NCI-H146 treated with DMSO at 0.1 percent for 48 hours (cell line): ENCODE measurements at regions not wholly inside any gene's neighbourhood (a gene's known extent, or its start where the extent isn't known, plus 50 kb on each side); places are given as distances from the start of the nearest gene placed in this dataset.

Experiments
- DNase-seq: peaks from one replicate; lab custom pipeline; 2025; ENCODE audit not compliant: unreplicated experiment; lab: John Stamatoyannopoulos, UW

DNA sequence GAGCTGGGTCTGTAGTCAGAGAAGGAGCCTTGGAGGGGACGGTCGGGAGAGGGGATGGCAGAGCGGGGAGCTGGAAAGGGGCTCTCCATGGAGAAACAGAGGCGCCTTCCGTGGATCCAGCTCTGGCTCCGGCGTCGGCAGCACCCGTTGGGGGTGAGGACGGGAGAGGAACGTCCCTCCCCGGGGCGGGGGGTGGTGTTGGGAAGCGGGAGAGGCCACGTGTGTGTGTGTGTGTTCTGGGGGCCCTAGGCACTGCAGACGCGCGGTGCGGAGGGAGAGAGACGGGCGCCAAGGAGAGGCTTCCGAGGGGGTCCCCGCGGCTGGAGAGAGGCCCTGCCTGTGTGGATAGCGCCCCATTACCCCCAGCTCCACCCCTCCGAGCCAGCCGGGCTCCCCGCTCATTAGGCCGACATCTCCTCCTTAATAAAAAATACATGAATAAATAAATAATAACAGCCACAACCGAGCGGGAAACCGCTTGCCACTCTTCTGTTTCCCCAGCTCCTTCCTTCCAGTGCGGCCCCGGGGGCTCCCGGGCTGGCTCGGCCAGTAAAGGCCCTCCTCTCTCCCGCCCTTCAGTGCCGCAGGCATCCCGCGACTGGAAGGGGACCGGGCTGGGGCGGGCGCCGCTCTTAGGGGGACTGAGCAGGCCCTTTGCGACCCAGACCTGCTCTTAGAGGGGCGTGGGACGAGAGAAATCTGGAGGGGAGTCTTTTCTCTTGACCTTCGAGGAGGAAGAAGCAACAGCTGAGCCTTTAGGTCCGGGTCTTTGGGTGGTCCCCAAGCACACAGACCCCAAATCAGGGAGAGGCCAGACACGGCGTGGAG is 71.3 kb upstream of the ARAP3 start:
- DNase-seq: no peak

- DNase-seq: peak; percentile 43
These were observed 65.4 kb upstream of the ARAP3 start for GRCh38 chr5:141747152-141748141.

DNA sequence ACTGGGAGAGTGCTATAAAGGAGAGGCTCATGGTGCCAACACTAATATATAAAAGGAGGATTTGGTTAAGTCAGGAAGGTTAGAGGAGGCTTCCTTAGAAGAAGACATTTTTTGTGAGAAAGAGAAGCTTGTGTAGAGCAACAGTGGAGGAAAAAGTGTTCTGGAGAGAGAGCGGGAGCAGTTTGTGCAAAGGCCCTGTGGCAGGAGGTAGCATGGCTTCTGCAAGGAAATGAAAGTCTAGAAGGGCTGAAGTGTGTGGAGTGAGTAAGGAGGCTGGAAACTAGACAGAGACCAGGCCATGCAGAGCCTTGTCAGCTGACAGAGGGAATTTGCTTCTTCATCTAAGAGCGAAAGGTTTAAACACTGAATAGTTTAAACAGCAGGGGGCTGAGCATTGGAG is 64.4 kb upstream of the ARAP3 start:
- DNase-seq: no peak

GRCh38 chr5:141745390-141745789 is 63.4 kb upstream of the ARAP3 start:
- DNase-seq: no peak

GRCh38 chr5:141743866-141744272 is 61.8 kb upstream of the ARAP3 start:
- peak; percentile 43 for DNase-seq

- peak; percentile 43 for DNase-seq
These were observed 61.1 kb upstream of the ARAP3 start for GRCh38 chr5:141742866-141743851.

GRCh38 chr5:141742144-141742543 is 60.1 kb upstream of the ARAP3 start:
- DNase-seq: no peak

DNA sequence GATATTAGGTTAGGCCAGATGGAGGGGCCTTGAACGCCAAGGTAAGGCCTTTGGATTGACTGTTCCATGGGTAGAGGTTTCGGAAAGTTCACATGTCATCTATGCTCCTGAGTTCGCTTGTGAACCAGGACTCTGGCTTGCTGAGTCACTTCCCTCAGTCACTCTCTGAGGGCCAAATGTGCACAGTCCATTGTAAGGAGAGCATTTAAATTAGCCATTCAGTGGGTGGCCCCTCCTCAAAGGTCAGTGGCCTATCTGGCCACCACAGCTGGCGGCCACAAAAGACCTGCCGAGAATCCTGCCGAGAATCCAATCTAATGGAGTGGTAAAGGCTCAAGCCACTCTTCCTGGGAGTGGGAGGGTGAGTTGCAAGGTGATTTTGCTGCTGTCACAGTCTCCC is 58.9 kb upstream of the ARAP3 start:
- DNase-seq: no peak

DNA sequence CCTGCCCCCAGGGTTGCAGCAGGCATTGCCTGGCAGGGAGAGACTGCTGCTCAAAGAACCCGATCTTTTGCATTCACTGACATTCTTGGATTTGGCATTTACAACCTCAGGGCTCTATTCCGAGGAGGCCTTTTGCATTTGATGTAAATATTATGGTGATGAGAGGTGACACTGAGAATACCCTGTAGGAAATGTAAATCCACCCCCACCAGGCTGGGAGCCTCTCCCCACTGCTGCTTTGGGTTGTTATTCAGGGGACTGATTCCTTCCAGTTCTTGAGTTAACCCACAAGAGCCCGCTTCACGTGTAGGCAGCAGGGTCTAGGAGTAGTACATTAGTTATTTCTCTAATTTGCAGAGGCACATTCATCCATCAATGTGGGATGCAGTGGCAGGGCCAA is 55.5 kb upstream of the ARAP3 start:
- DNase-seq: no peak

- DNase-seq: no peak
These were observed 53.8 kb upstream of the ARAP3 start for GRCh38 chr5:141735823-141736222.

GRCh38 chr5:141734501-141735229 is 52.6 kb upstream of the ARAP3 start:
- DNase-seq: no peak

DNA sequence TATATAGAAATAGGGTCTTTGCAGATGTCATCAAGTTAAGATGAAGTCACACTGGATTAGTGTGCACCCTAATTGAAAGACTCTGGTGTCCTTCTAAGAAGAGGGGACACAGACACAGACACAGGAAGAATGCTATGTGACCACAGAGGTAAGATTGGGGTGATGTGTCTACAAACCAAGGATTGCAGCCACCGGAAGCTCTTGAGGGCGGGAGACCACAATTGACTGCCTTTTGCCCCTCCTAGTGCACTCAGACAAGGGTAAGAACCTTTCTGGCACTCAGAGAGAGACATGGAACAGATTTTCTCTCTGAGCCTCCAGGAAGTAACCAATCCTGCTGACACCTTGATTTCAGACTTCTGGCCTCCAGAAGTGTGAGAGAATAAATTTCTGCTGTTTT is 51.2 kb upstream of the ARAP3 start:
- DNase-seq: no peak

DNA sequence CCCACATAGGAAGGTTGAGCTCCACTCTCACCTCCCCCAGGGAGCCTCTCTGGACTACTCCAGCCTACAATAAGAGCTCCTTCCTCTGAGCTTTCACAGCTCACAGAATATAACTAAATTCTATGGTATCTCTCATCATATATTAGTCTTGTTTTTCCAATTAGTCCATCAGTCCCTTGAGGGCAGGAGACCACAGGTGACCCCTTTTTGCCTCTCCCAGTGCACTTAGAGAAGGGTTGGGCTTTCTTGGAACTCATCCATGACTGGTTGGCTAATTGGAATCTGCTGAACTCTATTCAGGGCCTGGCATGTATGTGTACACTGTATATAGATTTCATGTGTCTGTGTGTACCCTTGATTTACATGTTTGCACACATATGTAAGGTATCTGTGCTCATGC is 50.4 kb upstream of the ARAP3 start:
- DNase-seq: no peak
